Suppressor macrophage (primary cell): ENCODE measurements at regions not wholly inside any gene's neighbourhood (a gene's known extent, or its start where the extent isn't known, plus 50 kb on each side); places are given as distances from the start of the nearest gene placed in this dataset.
"Not testable (repeated sequence)": the region's sequence is repeated elsewhere in the genome, so short reads cannot be mapped to it uniquely, and the experiment has no call there.

ENCODE experiments used
- DNase-seq, 4 experiments: peaks; one replicate each; pipeline ENCODE4 v3.0.0-alpha.2; 2020 to 2022

GRCh38 chr17:51439395-51440229, 179.3 kb downstream of the UTP18 start:
- DNase-seq, result peak in 3 of 4 experiments; percentile 11 to 48 (median 13)

GRCh38 chr17:51441431-51441830, 181.1 kb downstream of the UTP18 start:
- no peak for DNase-seq

GRCh38 chr17:51442088-51442865, 181.9 kb downstream of the UTP18 start:
- no peak for DNase-seq

- peak; percentile 25 to 65 (median 54) for DNase-seq
Measured at GRCh38 chr17:51443646-51444045, 183.3 kb downstream of the UTP18 start.

GRCh38 chr17:51445946-51446345, 185.6 kb downstream of the UTP18 start:
- DNase-seq, result no peak

- DNase-seq, result no peak
Measured at GRCh38 chr17:51454456-51454978, 194.2 kb downstream of the UTP18 start.

GRCh38 chr17:51455211-51455610, 194.9 kb downstream of the UTP18 start:
- DNase-seq, result no peak

- no peak for DNase-seq
Measured at GRCh38 chr17:51455931-51456330, 195.6 kb downstream of the UTP18 start.

- peak in 2 of 4 experiments; percentile 36 to 72 for DNase-seq
Measured at GRCh38 chr17:51456942-51457341, 196.6 kb downstream of the UTP18 start.

GRCh38 chr17:51461578-51462004, 201.2 kb downstream of the UTP18 start:
- peak; percentile 54 to 70 (median 68) for DNase-seq

- no peak for DNase-seq
Measured at GRCh38 chr17:51463353-51463752, 203.0 kb downstream of the UTP18 start.

GRCh38 chr17:51467336-51467735, 207.0 kb downstream of the UTP18 start:
- no peak for DNase-seq

- no peak for DNase-seq
Measured at GRCh38 chr17:51472670-51473205, 212.4 kb downstream of the UTP18 start.

GRCh38 chr17:51474764-51475163, 214.4 kb downstream of the UTP18 start:
- DNase-seq, result no peak

GRCh38 chr17:51475730-51476129, 215.4 kb downstream of the UTP18 start:
- no peak for DNase-seq

GRCh38 chr17:51479303-51479702, 219.0 kb downstream of the UTP18 start:
- no peak for DNase-seq

GRCh38 chr17:51481370-51481769, 221.0 kb downstream of the UTP18 start:
- DNase-seq, result no peak

- DNase-seq, result not testable (repeated sequence)
Measured at GRCh38 chr17:51482248-51482647, 221.9 kb downstream of the UTP18 start.

GRCh38 chr17:51486091-51486490, 225.7 kb downstream of the UTP18 start:
- DNase-seq, result no peak

- no peak for DNase-seq
Measured at GRCh38 chr17:51486885-51487520, 226.7 kb downstream of the UTP18 start.

GRCh38 chr17:51487947-51488346, 227.6 kb downstream of the UTP18 start:
- DNase-seq, result peak in 3 of 4 experiments; percentile 5 to 15 (median 11)

- DNase-seq, result no peak
Measured at GRCh38 chr17:51491416-51491815, 231.1 kb downstream of the UTP18 start.

GRCh38 chr17:51493206-51493605, 232.9 kb downstream of the UTP18 start:
- no peak for DNase-seq
